Endothelial cell (in vitro differentiated cells): ENCODE measurements at regions not wholly inside any gene's neighbourhood (a gene's known extent, or its start where the extent isn't known, plus 50 kb on each side); places are given as distances from the start of the nearest gene placed in this dataset.

Source experiments
- DNase-seq: peaks from one replicate; pipeline ENCODE4 v3.0.0; 2021; ENCODE audit warnings: low spot score
- H3K27ac Mint-ChIP-seq: one replicate; pipeline ENCODE4 v1.8.0; 2021; ENCODE audit warnings: mixed read lengths, inconsistent platforms; ENCODE audit not compliant: unreplicated experiment
- H3K27me3 Mint-ChIP-seq: one replicate; pipeline ENCODE4 v1.8.0; 2021; ENCODE audit warnings: mild to moderate bottlenecking, moderate library complexity, mixed read lengths, inconsistent platforms; ENCODE audit not compliant: unreplicated experiment
- H3K36me3 Mint-ChIP-seq: one replicate; pipeline ENCODE4 v1.8.0; 2021; ENCODE audit warnings: mild to moderate bottlenecking, low read depth, mixed read lengths, inconsistent platforms; ENCODE audit not compliant: unreplicated experiment
- H3K4me1 Mint-ChIP-seq: one replicate; pipeline ENCODE4 v1.8.0; 2021; ENCODE audit warnings: mild to moderate bottlenecking, mixed read lengths, inconsistent platforms; ENCODE audit not compliant: unreplicated experiment
- H3K4me3 Mint-ChIP-seq: one replicate; pipeline ENCODE4 v1.8.0; 2021; ENCODE audit warnings: mild to moderate bottlenecking, mixed read lengths, inconsistent platforms; ENCODE audit not compliant: unreplicated experiment
- H3K9me3 Mint-ChIP-seq: one replicate; pipeline ENCODE4 v1.8.0; 2021; ENCODE audit warnings: mixed read lengths, inconsistent platforms; ENCODE audit not compliant: unreplicated experiment
- CTCF ChIP-seq: fragments of 200-600 bp; sonication (generic); IDR thresholded peaks from one replicate; pipeline ENCODE4 v1.5.0; 2021; ENCODE audit warnings: antibody characterized with exemption; ENCODE audit not compliant: unreplicated experiment

GRCh38 chr21:27673581-27673980, 706.7 kb upstream of the ADAMTS5 start:
- Mint-ChIP-seq H3K4me1 (no peaks in the 10 kb centered on the region), H3K36me3 (no peaks in the 10 kb centered on the region), H3K4me3 (no peak overlapping the region), H3K9me3 (no peaks in the 10 kb centered on the region), H3K27ac (no peak overlapping the region), H3K27me3 (peaks cover 2% of the 10 kb centered on the region)
- no peak for TF ChIP-seq CTCF
- DNase-seq = no peak

GRCh38 chr21:27671207-27671606, 704.3 kb upstream of the ADAMTS5 start:
- Mint-ChIP-seq H3K4me3 (no peak overlapping the region), H3K9me3 (no peaks in the 10 kb centered on the region), H3K4me1 (no peaks in the 10 kb centered on the region), H3K27me3 (peaks cover 2% of the 10 kb centered on the region), H3K36me3 (no peaks in the 10 kb centered on the region), H3K27ac (no peak overlapping the region)
- DNase-seq = no peak
- TF ChIP-seq CTCF = no peak

- no peaks in the 10 kb centered on the region for H3K4me1 Mint-ChIP-seq
- no peaks in the 10 kb centered on the region for H3K27me3 Mint-ChIP-seq
- TF ChIP-seq CTCF = no peak
- H3K4me3 Mint-ChIP-seq = no peak overlapping the region
- no peaks in the 10 kb centered on the region for H3K36me3 Mint-ChIP-seq
- DNase-seq = no peak
- no peak overlapping the region for H3K27ac Mint-ChIP-seq
- H3K9me3 Mint-ChIP-seq = no peaks in the 10 kb centered on the region
Measured at GRCh38 chr21:27653481-27653880, 686.6 kb upstream of the ADAMTS5 start.

GRCh38 chr21:27649762-27650161, 682.9 kb upstream of the ADAMTS5 start:
- H3K36me3 Mint-ChIP-seq = no peaks in the 10 kb centered on the region

GRCh38 chr21:27649323-27649722, 682.4 kb upstream of the ADAMTS5 start:
- Mint-ChIP-seq H3K27me3 (no peaks in the 10 kb centered on the region), H3K36me3 (no peaks in the 10 kb centered on the region), H3K4me3 (no peak overlapping the region), H3K27ac (no peak overlapping the region), H3K9me3 (no peaks in the 10 kb centered on the region), H3K4me1 (no peaks in the 10 kb centered on the region)
- DNase-seq = no peak
- no peak for TF ChIP-seq CTCF

More at GRCh38 chr21:27649762-27650161, 682.9 kb upstream of the ADAMTS5 start:
- H3K9me3 Mint-ChIP-seq = no peaks in the 10 kb centered on the region
- H3K27me3 Mint-ChIP-seq = no peaks in the 10 kb centered on the region
- no peak for TF ChIP-seq CTCF
- H3K4me3 Mint-ChIP-seq = no peak overlapping the region
- no peak for DNase-seq
- H3K4me1 Mint-ChIP-seq = no peaks in the 10 kb centered on the region
- no peak overlapping the region for H3K27ac Mint-ChIP-seq
